Naive thymus-derived CD8-positive, alpha-beta T cell (primary cell): ENCODE measurements at regions not wholly inside any gene's neighbourhood (a gene's known extent, or its start where the extent isn't known, plus 50 kb on each side); places are given as distances from the start of the nearest gene placed in this dataset.

Experiments used
- ATAC-seq, 2 donors: fragments of 150-1000 bp; cut with Tn5 transposase in 1 of 2; sonication (Bioruptor Pico), chemical (Tn5 transposase) in 1 of 2; 1 replicate in 1 of 2; 2 replicates in 1 of 2; pipeline ENCODE4 v1.10.0; 2021; ENCODE audit warnings: mild to moderate bottlenecking in 2 of 2, moderate library complexity in 2 of 2
- POLR2A ChIA-PET: fragments of 350-600 bp; sonication (Branson Sonifier 250); formaldehyde crosslinking; loops from one replicate; lab custom pipeline; 2021; ENCODE audit warnings: antibody characterized with exemption; lab: Charles Lee
- DNase-seq, 10 donors: peaks; one replicate each; pipeline versions ENCODE4 v3.0.0 to v3.0.0-alpha.2; 2020 to 2022
- H3K27ac Mint-ChIP-seq, 10 donors: one replicate each; pipeline ENCODE4 v1.8.0; 2020 to 2022; ENCODE audit warnings: mild to moderate bottlenecking in 10 of 10, mixed read lengths in 10 of 10, moderate library complexity in 4 of 10, inconsistent platforms in 1 of 10
- H3K27me3 Mint-ChIP-seq, 5 donors: one replicate each; pipeline ENCODE4 v1.8.0; 2021 to 2022; ENCODE audit warnings: mixed read lengths in 5 of 5
- H3K36me3 Mint-ChIP-seq, 3 donors: one replicate each; pipeline ENCODE4 v1.8.0; 2020 to 2022; ENCODE audit warnings: mixed read lengths in 3 of 3, mild to moderate bottlenecking in 2 of 3, inconsistent platforms in 1 of 3
- H3K4me1 Mint-ChIP-seq, 4 donors: one replicate each; pipeline ENCODE4 v1.8.0; 2021 to 2022; ENCODE audit warnings: mixed read lengths in 4 of 4
- H3K4me3 Mint-ChIP-seq, 10 donors: one replicate each; pipeline ENCODE4 v1.8.0; 2020 to 2022; ENCODE audit warnings: mild to moderate bottlenecking in 10 of 10, mixed read lengths in 10 of 10, moderate library complexity in 6 of 10, inconsistent platforms in 1 of 10
- H3K9me3 Mint-ChIP-seq, 9 donors: one replicate each; pipeline ENCODE4 v1.8.0; 2020 to 2022; ENCODE audit warnings: mixed read lengths in 9 of 9, mild to moderate bottlenecking in 3 of 9, inconsistent platforms in 1 of 9, moderate library complexity in 1 of 9

- no peak overlapping the region for H3K27ac Mint-ChIP-seq
- peaks cover 0 to 14% (median 0%) of the 10 kb centered on the region in 5 donors for H3K27me3 Mint-ChIP-seq
- POLR2A ChIA-PET: no interaction called here
- no peaks in the 10 kb centered on the region for H3K36me3 Mint-ChIP-seq
- no peak overlapping the region for H3K4me3 Mint-ChIP-seq
- peaks cover 0 to 3% (median 0%) of the 10 kb centered on the region in 4 donors for H3K4me1 Mint-ChIP-seq
- ATAC-seq: no peak
- DNase-seq: no peak
- peaks cover 0 to 16% (median 4%) of the 10 kb centered on the region in 9 donors for H3K9me3 Mint-ChIP-seq
Measured at GRCh38 chr19:28292822-28293500, 920.0 kb downstream of the UQCRFS1 start.

GRCh38 chr19:28291874-28292273 lies 921.1 kb downstream of the UQCRFS1 start:
- Mint-ChIP-seq H3K4me3 (no peak overlapping the region), H3K4me1 (peaks cover 1 to 6% (median 3%) of the 10 kb centered on the region in 4 donors), H3K36me3 (peaks cover 0 to 6% (median 0%) of the 10 kb centered on the region in 3 donors), H3K27me3 (peaks cover 0 to 20% (median 0%) of the 10 kb centered on the region in 5 donors), H3K9me3 (peaks cover 0 to 20% (median 4%) of the 10 kb centered on the region in 9 donors), H3K27ac (no peak overlapping the region)
- DNase-seq: no peak
- ATAC-seq: no peak
- POLR2A ChIA-PET: no interaction called here

- Mint-ChIP-seq H3K27me3 (peaks cover 0 to 21% (median 2%) of the 10 kb centered on the region in 5 donors), H3K27ac (no peak overlapping the region), H3K4me1 (peaks cover 2 to 14% (median 3%) of the 10 kb centered on the region in 4 donors), H3K36me3 (peaks cover 0 to 12% (median 0%) of the 10 kb centered on the region in 3 donors), H3K9me3 (peaks cover 2 to 27% (median 7%) of the 10 kb centered on the region in 9 donors), H3K4me3 (no peak overlapping the region)
- ATAC-seq: no peak
- POLR2A ChIA-PET: no interaction called here
- no peak for DNase-seq
Measured at GRCh38 chr19:28290963-28291657, 921.8 kb downstream of the UQCRFS1 start.

- Mint-ChIP-seq H3K27me3 (peaks cover 0 to 32% (median 5%) of the 10 kb centered on the region in 5 donors), H3K36me3 (peaks cover 0 to 20% (median 0%) of the 10 kb centered on the region in 3 donors), H3K9me3 (peaks cover 4 to 25% (median 12%) of the 10 kb centered on the region in 9 donors), H3K4me1 (peaks cover 2 to 15% (median 4%) of the 10 kb centered on the region in 4 donors), H3K27ac (no peak overlapping the region), H3K4me3 (no peak overlapping the region)
- POLR2A ChIA-PET: no interaction called here
- no peak for DNase-seq
- ATAC-seq: no peak
Measured at GRCh38 chr19:28289295-28290063, 923.5 kb downstream of the UQCRFS1 start.

- POLR2A ChIA-PET: no interaction called here
- DNase-seq: no peak
- Mint-ChIP-seq H3K36me3 (peaks cover 0 to 20% (median 0%) of the 10 kb centered on the region in 3 donors), H3K9me3 (peaks cover 4 to 30% (median 12%) of the 10 kb centered on the region in 9 donors), H3K4me1 (peaks cover 2 to 15% (median 4%) of the 10 kb centered on the region in 4 donors), H3K4me3 (no peak overlapping the region), H3K27ac (no peak overlapping the region), H3K27me3 (peaks cover 0 to 39% (median 8%) of the 10 kb centered on the region in 5 donors)
- ATAC-seq: no peak
Measured at GRCh38 chr19:28288572-28289264, 924.2 kb downstream of the UQCRFS1 start.

DNA sequence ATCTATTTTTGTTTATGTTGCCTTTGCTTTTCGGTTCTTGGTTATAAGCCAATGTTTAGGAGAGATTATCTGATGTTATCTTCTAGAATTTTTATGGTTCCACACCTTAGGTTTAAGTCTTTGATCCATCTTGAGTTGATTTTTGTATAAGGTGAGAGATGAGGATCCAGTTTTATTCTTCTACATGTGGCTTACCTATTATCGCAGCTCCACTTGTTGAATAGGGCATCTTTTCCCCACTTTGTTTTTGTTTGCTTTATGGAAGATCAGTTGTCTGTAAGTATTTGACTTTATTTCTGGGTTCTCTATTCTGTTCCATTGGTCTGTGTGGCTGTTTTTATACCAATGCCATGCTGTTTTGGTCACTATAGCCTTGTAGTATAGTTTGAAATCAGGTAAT lies 927.0 kb downstream of the UQCRFS1 start:
- no peak for ATAC-seq
- H3K4me3 Mint-ChIP-seq: no peak overlapping the region
- no peak for DNase-seq
- peaks cover 0 to 38% (median 12%) of the 10 kb centered on the region in 5 donors for H3K27me3 Mint-ChIP-seq
- peaks cover 4 to 57% (median 12%) of the 10 kb centered on the region in 9 donors for H3K9me3 Mint-ChIP-seq
- POLR2A ChIA-PET: no interaction called here
- H3K36me3 Mint-ChIP-seq: peaks cover 0 to 20% (median 2%) of the 10 kb centered on the region in 3 donors
- H3K27ac Mint-ChIP-seq: no peak overlapping the region
- H3K4me1 Mint-ChIP-seq: peaks cover 2 to 15% (median 4%) of the 10 kb centered on the region in 4 donors

DNA sequence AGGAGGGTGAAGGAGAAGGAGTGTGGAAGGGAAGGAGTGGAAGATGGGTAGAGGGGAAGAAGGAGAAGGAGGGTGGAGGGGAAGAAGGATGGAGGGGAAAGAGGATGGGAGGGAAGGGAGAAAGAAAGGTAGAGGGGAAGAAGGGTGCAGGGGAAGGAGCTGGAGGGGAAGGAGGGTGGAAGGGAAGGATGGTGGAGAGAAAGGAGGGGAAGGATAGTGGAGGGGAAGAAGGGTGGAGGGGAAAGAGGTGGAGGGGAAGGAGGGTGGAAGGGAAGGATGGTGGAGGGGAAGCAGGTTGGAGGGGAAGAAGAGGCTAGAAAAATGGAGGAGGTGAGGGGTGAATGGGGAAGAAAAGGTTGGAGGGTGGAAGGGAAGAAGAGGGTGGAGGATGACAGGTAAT lies 927.9 kb downstream of the UQCRFS1 start:
- Mint-ChIP-seq H3K27me3 (peaks cover 0 to 38% (median 12%) of the 10 kb centered on the region in 5 donors), H3K9me3 (peaks cover 4 to 57% (median 12%) of the 10 kb centered on the region in 9 donors), H3K27ac (no peak overlapping the region), H3K36me3 (peaks cover 0 to 20% (median 2%) of the 10 kb centered on the region in 3 donors), H3K4me1 (peaks cover 2 to 15% (median 4%) of the 10 kb centered on the region in 4 donors), H3K4me3 (no peak overlapping the region)
- POLR2A ChIA-PET: no interaction called here
- ATAC-seq: no peak
- DNase-seq: no peak

GRCh38 chr19:28284389-28284788 lies 928.6 kb downstream of the UQCRFS1 start:
- POLR2A ChIA-PET: no interaction called here
- DNase-seq (no peak), ATAC-seq (no peak)
- Mint-ChIP-seq H3K27me3 (peaks cover 0 to 38% (median 12%) of the 10 kb centered on the region in 5 donors), H3K27ac (no peak overlapping the region), H3K36me3 (peaks cover 0 to 20% (median 2%) of the 10 kb centered on the region in 3 donors), H3K9me3 (peaks cover 4 to 57% (median 15%) of the 10 kb centered on the region in 9 donors), H3K4me1 (peaks cover 2 to 15% (median 4%) of the 10 kb centered on the region in 4 donors), H3K4me3 (no peak overlapping the region)

GRCh38 chr19:28283592-28283991 lies 929.4 kb downstream of the UQCRFS1 start:
- Mint-ChIP-seq H3K36me3 (peaks cover 0 to 20% (median 2%) of the 10 kb centered on the region in 3 donors), H3K4me1 (peaks cover 2 to 15% (median 4%) of the 10 kb centered on the region in 4 donors), H3K4me3 (no peak overlapping the region), H3K27ac (no peak overlapping the region), H3K27me3 (peaks cover 0 to 38% (median 12%) of the 10 kb centered on the region in 5 donors), H3K9me3 (peaks cover 4 to 57% (median 18%) of the 10 kb centered on the region in 9 donors)
- POLR2A ChIA-PET: no interaction called here
- ATAC-seq (no peak), DNase-seq (no peak)

DNA sequence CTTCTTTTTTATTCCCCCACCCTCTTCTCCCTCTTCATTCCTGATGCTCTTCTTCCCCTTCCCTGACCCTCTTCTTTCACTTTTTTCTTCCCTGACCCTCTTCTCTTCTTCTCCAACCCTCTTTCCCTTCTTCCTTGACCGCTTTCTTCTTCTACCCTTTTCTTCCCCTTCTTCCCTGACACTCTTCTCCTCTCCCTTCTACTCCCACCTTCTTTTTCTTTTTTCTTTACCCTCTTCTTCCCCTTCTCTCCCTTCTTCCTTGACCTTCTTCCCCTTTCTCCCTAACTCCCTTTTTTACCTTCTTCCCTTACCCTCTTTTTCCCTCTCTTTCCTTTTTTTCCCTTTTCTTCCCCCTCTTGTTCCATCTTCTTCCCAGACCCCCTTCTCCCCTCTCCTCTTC lies 931.3 kb downstream of the UQCRFS1 start:
- POLR2A ChIA-PET: no interaction called here
- Mint-ChIP-seq H3K4me3 (no peak overlapping the region), H3K27me3 (peaks cover 0 to 38% (median 12%) of the 10 kb centered on the region in 5 donors), H3K9me3 (peaks cover 4 to 45% (median 17%) of the 10 kb centered on the region in 9 donors), H3K36me3 (peaks cover 0 to 13% (median 2%) of the 10 kb centered on the region in 3 donors), H3K27ac (no peak overlapping the region), H3K4me1 (peaks cover 0 to 7% (median 1%) of the 10 kb centered on the region in 4 donors)
- ATAC-seq: no peak
- DNase-seq: no peak

DNA sequence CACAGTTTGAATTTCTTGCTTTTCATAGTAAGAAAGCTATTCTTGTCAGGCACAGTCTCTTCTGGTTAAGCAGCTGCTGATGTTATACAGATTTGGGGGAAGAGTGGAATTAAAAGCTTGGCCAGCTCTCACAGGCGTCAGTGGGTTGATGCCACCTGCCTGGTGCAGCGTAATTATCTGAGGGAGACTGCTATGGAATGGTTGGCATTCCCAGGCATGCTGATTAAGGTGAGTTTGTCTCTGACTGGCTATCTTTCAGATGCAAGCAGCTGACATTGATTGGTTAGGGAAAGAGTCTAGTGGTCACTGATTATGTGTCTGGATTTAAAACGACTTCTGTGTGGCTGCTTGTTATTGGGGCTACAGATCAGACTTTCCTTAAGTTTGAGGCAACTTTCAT lies 948.4 kb downstream of the UQCRFS1 start:
- Mint-ChIP-seq H3K27ac (no peak overlapping the region), H3K27me3 (peaks cover 0 to 2% (median 2%) of the 10 kb centered on the region in 5 donors), H3K4me1 (no peaks in the 10 kb centered on the region), H3K36me3 (peaks cover 0 to 5% (median 0%) of the 10 kb centered on the region in 3 donors), H3K9me3 (peaks cover 5 to 36% (median 9%) of the 10 kb centered on the region in 9 donors), H3K4me3 (no peak overlapping the region)
- DNase-seq: no peak
- no peak for ATAC-seq
- POLR2A ChIA-PET: no interaction called here

GRCh38 chr19:28258829-28259228 lies 954.1 kb downstream of the UQCRFS1 start:
- POLR2A ChIA-PET: no interaction called here
- ATAC-seq (no peak), DNase-seq (no peak)
- no peak overlapping the region for H3K27ac Mint-ChIP-seq
- no peak overlapping the region for H3K4me3 Mint-ChIP-seq
- no peaks in the 10 kb centered on the region for H3K4me1 Mint-ChIP-seq
- peaks cover 0 to 5% (median 0%) of the 10 kb centered on the region in 5 donors for H3K27me3 Mint-ChIP-seq
- peaks cover 2 to 20% (median 8%) of the 10 kb centered on the region in 9 donors for H3K9me3 Mint-ChIP-seq
- peaks cover 0 to 5% (median 0%) of the 10 kb centered on the region in 3 donors for H3K36me3 Mint-ChIP-seq
